Neuron (in vitro differentiated cells): ENCODE measurements at regions not wholly inside any gene's neighbourhood (a gene's known extent, or its start where the extent isn't known, plus 50 kb on each side); places are given as distances from the start of the nearest gene placed in this dataset.

ENCODE experiments used
- H2AFZ ChIP-seq: one replicate; pipeline ENCODE4 v1.6.1; 2013; ENCODE audit warnings: low read depth, mild to moderate bottlenecking, inconsistent platforms, low read length, moderate library complexity
- H3K27me3 ChIP-seq: one replicate; pipeline ENCODE4 v1.6.1; 2013; ENCODE audit warnings: low read length; ENCODE audit not compliant: insufficient read depth
- H3K36me3 ChIP-seq: one replicate; pipeline ENCODE4 v1.6.1; 2013; ENCODE audit warnings: low read length; ENCODE audit not compliant: insufficient read depth
- H3K4me1 ChIP-seq: one replicate; pipeline ENCODE4 v1.6.1; 2013; ENCODE audit warnings: low read length; ENCODE audit not compliant: insufficient read depth
- H3K4me3 ChIP-seq: 2 replicates; pipeline ENCODE4 v1.5.1; 2013; ENCODE audit warnings: mild to moderate bottlenecking, low read length, moderate library complexity
- H3K9me3 ChIP-seq: one replicate; pipeline ENCODE4 v1.6.1; 2013; ENCODE audit warnings: low read length

DNA sequence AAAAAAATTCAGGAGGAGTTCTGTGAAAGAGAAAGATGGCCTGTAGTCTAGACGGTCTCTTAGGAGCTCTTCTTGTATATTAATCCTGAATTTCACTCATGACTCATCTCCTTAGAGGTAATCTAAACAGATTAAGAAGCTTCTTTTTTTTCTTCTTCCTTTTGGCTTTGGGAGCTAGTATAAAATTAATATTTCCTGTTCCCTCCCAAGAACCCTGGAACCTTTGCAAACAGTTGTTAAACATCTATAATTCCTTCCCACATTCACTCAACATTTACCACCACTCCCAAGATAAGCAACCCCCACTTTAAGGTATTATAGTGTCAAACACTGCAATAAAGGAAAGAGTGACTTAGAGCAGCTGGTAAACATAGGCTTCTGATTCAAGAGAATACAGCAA, 146.4 kb upstream of the EDNRA start:
- no peak overlapping the region for H2AFZ ChIP-seq
- H3K9me3 ChIP-seq = no peaks in the 10 kb centered on the region
- H3K27me3 ChIP-seq = no peaks in the 10 kb centered on the region
- H3K4me1 ChIP-seq = no peaks in the 10 kb centered on the region
- no peaks in the 10 kb centered on the region for H3K36me3 ChIP-seq
- H3K4me3 ChIP-seq = no peak overlapping the region

DNA sequence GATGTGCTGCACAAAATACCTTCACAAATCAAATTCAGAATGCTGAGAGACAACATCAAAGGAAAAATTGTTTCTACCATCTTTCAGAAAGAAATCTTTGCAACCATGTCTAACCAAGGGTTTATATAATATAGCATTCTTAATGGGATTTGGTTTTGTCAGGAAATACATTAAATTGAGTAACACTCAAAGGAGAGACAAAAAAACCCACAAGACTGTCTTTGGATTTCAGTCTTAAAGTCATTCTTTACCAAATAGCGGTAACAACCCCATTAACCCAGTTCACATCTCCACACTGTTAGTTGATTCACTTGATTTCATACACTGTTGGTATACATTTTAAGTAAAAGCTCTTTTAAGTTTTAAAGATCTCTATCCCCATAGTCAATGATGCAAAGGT, 145.7 kb upstream of the EDNRA start:
- no peaks in the 10 kb centered on the region for H3K9me3 ChIP-seq
- H3K27me3 ChIP-seq = no peaks in the 10 kb centered on the region
- no peaks in the 10 kb centered on the region for H3K36me3 ChIP-seq
- no peak overlapping the region for H2AFZ ChIP-seq
- H3K4me3 ChIP-seq = no peak overlapping the region
- H3K4me1 ChIP-seq = no peaks in the 10 kb centered on the region

DNA sequence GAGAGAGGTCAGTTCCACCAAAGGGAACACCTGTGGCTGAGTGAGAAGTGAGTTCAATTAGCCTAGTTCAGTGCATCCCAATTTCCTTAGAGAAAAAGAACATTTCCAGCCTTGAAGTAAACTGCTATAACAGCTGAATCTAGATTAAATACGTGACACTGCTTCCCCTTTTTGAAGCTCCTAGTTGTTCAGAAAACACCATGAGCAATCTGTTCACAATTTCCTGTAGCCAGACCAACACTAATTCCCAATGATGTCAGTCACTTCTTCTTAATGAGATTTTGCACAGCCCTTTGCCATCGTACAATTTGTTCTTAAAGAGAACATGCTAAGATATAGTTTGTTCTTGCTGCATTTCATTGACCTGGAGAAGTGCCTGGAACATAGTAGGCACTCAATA, 144.6 kb upstream of the EDNRA start:
- H3K4me1 ChIP-seq = no peaks in the 10 kb centered on the region
- no peaks in the 10 kb centered on the region for H3K36me3 ChIP-seq
- no peaks in the 10 kb centered on the region for H3K27me3 ChIP-seq
- no peaks in the 10 kb centered on the region for H3K9me3 ChIP-seq
- H2AFZ ChIP-seq = no peak overlapping the region
- no peak overlapping the region for H3K4me3 ChIP-seq

DNA sequence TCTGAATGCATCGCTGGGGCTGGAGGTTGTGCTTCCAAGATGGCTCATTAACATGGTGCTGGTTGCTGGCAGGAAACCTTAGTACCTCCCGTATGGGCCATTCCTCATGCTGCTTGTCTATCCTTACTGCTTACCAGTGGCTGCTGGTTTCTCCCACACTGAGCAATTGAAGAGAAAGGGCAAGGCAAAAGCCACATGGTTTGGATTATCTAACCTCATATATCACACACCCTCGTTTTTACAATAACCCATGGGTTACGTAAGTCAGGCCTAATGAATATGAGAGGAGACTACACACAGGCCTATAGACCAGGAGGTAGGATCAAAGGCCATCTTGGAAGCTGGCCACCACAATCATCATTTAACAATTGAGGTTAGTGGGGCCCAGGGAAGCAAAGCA, 141.8 kb upstream of the EDNRA start:
- Histone ChIP-seq H3K4me1 (no peaks in the 10 kb centered on the region), H3K4me3 (no peak overlapping the region), H3K27me3 (no peaks in the 10 kb centered on the region), H3K9me3 (no peaks in the 10 kb centered on the region), H2AFZ (no peak overlapping the region), H3K36me3 (no peaks in the 10 kb centered on the region)

DNA sequence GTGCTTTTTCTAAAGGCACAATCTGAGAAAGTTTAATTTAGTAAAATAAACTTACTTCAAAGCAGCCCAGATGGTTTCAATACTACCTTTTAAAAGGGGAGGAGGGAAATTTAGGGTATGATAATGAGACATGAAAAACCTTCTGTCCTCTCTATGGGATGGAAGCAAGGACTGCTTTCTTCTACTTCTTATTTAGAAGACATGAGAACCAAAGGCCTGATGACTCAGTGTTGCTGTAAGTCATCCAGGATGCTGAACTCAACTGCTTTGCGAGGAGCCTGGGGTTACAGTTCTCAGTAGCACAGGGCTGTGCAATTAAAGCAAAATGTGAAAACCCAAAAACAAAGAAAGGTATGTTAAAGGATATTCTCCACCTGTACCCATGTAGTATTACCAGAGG, 140.8 kb upstream of the EDNRA start:
- Histone ChIP-seq H3K9me3 (no peaks in the 10 kb centered on the region), H3K4me3 (no peak overlapping the region), H3K27me3 (no peaks in the 10 kb centered on the region), H2AFZ (no peak overlapping the region), H3K36me3 (no peaks in the 10 kb centered on the region), H3K4me1 (no peaks in the 10 kb centered on the region)

DNA sequence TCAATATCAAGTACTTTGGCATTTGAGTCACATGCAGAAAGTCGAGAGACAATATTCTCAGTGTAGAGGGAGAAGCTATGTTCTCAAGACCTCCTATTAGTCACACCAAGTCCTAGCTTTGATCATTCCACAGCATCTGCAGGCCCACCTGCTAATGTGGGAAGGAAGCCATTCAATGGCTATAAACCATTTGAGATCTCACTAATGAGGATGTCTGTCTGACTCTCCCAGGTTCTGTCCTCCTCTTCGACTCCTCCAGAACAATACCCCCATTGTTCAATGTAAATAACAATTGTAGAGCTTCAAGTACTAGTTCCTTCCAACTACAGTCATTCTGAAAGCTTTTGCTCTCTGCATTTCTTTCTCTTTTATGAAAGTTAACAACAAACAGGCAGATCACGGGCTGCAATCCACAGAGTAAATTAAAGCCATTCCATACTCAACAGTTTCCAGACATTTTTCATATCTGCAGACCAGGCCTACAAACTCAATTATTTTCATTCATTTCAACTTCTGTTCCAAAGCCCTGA, 140.2 kb upstream of the EDNRA start:
- no peaks in the 10 kb centered on the region for H3K9me3 ChIP-seq
- no peak overlapping the region for H2AFZ ChIP-seq
- no peaks in the 10 kb centered on the region for H3K36me3 ChIP-seq
- H3K27me3 ChIP-seq = no peaks in the 10 kb centered on the region
- H3K4me1 ChIP-seq = no peaks in the 10 kb centered on the region
- H3K4me3 ChIP-seq = no peak overlapping the region

DNA sequence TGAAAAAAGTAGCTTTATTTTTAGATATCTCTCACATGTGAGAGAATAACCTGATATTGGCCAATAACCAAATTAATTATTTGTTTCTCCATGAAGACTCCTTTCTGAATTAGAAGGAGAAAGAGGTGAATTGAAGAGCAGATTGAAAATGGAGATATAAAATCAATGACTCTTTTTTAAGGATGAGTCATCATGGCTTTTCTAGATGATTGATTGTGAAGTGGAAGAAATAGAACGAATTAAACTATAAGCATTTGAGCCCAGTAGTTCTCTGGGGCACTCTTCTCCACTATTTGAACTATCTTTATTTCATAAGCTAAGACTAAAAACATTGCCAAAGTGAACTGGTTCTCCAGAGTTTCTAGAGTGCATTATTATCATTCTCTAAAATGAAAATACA, 137.2 kb upstream of the EDNRA start:
- H2AFZ ChIP-seq = no peak overlapping the region
- no peaks in the 10 kb centered on the region for H3K9me3 ChIP-seq
- no peaks in the 10 kb centered on the region for H3K4me1 ChIP-seq
- H3K36me3 ChIP-seq = no peaks in the 10 kb centered on the region
- no peaks in the 10 kb centered on the region for H3K27me3 ChIP-seq
- H3K4me3 ChIP-seq = no peak overlapping the region

DNA sequence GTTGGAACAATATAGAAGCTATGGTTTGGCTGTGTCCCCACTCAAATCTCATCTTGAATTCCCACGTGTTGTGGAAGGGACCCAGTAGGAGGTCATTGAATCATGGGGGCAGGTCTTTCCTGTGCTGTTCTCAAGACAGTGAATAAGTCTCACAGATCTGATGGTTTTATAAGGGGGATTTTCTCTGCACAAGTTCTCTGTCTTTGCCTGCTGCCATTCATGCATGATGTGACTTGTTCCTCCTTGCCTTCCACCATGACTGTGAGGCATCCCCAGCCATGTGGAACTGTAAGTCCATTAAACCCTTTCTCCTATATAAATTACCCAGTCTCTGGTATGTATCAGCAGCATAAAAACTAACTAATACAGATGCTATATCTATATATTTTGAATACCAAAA, 135.2 kb upstream of the EDNRA start:
- no peaks in the 10 kb centered on the region for H3K9me3 ChIP-seq
- no peaks in the 10 kb centered on the region for H3K27me3 ChIP-seq
- H3K4me1 ChIP-seq = no peaks in the 10 kb centered on the region

DNA sequence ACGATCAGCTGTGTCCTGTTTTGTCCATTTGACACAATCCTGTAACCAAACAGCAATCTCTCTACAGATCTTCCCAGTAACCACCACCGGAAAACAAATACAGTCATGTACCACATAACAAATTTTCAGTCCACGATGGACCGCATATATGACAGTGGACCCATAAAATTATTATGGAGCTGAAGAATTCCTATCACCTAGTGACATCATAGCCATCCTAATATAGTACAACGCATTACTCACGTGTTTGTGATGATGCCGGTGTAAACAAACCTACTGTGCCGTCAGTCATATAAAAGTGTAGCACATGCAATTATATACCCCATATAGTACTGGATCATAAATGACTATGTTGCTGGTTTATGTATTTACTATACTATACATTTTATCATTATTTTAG, 133.7 kb upstream of the EDNRA start:
- H3K36me3 ChIP-seq = no peaks in the 10 kb centered on the region
- no peaks in the 10 kb centered on the region for H3K9me3 ChIP-seq
- no peaks in the 10 kb centered on the region for H3K4me1 ChIP-seq
- no peak overlapping the region for H2AFZ ChIP-seq
- H3K4me3 ChIP-seq = no peak overlapping the region
- H3K27me3 ChIP-seq = no peaks in the 10 kb centered on the region

More for the DNA sequence above, 135.2 kb upstream of the EDNRA start:
- Histone ChIP-seq H3K36me3 (no peaks in the 10 kb centered on the region), H3K4me3 (no peak overlapping the region), H2AFZ (no peak overlapping the region)

DNA sequence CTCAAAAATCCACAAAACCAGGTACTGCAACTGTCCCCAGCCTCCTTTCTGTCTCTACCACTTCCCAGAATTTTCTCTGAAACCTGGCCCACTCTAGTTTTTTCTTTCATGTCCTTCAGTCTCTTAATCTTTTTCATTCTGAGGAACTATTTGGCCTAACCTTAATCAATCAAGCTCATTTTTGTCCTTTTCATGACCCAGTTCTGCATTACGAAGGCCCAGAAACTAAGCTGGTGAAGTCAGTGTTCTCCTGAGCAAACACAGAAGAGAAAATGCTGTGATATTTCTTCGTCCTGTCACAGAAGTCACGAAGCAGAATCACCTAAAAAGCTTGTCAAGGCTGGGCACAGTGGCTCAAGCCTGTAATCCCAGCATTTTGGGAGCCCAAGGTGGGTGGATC, 131.7 kb upstream of the EDNRA start:
- no peaks in the 10 kb centered on the region for H3K36me3 ChIP-seq
- no peaks in the 10 kb centered on the region for H3K9me3 ChIP-seq
- H3K27me3 ChIP-seq = no peaks in the 10 kb centered on the region
- no peaks in the 10 kb centered on the region for H3K4me1 ChIP-seq
- H2AFZ ChIP-seq = no peak overlapping the region
- H3K4me3 ChIP-seq = no peak overlapping the region

DNA sequence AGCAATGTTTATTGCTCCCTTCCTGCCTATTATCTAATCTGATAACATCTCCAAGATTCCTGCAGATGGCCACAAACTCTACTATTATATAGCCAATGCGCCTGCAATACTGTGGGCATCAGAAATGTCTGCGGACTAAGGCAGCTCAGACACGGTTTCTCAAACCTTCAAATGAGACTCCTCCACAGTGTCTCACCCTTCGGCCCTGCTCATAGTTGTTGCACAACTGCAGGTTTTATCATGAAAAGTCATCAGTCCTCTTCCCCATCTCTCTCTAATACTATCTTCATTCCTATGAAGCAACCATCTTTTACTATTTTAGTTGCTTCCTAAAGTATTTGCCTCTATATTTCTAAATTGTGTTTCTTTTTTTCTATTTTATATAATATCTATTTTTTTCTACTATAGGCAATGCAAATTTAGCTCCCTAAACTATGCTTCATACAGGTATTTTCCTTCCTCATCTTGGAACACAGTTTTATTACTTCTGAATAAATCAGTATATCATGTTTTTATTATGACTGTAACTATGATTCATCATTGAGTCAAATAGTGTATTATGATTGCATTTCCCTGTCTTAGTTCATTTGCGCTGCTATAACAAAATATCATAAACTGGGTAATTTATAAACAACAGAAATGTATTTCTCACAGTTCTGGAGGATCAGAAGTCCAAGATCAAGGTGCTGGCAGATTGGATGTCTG, 129.7 kb upstream of the EDNRA start:
- no peak overlapping the region for H3K4me3 ChIP-seq
- no peaks in the 10 kb centered on the region for H3K36me3 ChIP-seq
- H2AFZ ChIP-seq = no peak overlapping the region
- no peaks in the 10 kb centered on the region for H3K9me3 ChIP-seq
- no peaks in the 10 kb centered on the region for H3K27me3 ChIP-seq
- H3K4me1 ChIP-seq = no peaks in the 10 kb centered on the region

DNA sequence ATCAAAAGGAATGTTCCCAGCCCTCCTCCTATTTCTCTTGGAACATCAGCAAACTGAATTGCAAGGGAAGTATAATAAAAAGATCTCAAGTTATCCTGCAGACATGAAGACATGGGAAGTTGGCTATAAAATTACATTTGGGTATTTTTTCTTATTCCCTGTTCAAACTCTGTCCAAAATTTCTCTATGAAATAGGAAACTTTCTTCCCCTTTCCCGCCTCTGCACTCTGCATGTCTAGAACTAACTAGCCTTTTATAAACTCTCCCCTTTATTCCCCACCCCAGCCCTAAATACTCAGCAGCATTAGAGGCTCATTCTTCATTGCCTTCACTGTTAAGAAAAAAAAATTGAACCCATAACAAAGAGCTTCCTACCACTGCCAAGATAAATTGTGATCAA, 126.7 kb upstream of the EDNRA start:
- H3K27me3 ChIP-seq = no peaks in the 10 kb centered on the region
- H3K4me1 ChIP-seq = no peaks in the 10 kb centered on the region
- no peak overlapping the region for H3K4me3 ChIP-seq
- no peaks in the 10 kb centered on the region for H3K36me3 ChIP-seq
- H2AFZ ChIP-seq = no peak overlapping the region
- H3K9me3 ChIP-seq = no peaks in the 10 kb centered on the region

DNA sequence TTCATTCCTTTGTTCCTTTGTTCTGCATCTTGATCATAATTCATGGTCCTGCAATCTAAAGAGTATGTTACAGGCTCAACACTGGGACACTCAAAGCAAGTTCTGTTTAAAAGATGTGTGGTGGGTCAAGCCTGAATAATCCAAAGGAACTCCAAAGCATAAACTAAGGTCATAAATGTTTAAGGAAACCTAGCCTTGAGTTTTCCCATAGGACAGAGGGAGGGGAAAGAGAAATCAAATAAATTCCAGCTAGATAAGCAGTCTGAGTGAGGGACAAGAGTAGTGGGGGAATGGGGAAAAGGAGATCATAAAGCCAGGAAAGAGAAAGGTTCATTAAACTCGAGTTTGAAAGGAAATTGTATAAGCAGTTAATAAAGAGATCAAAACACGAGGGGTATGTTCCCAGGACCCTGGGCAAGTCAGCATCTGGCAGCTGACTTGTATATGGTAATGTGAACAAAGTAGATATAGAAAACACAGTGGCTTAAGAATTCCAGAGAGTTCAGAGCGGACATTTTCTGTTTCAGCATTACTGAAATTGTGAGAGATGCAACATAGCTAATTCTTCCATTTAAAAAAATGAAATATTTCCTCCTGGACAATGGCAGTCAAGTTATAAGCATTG, 125.8 kb upstream of the EDNRA start:
- no peaks in the 10 kb centered on the region for H3K27me3 ChIP-seq
- no peak overlapping the region for H2AFZ ChIP-seq
- H3K4me1 ChIP-seq = no peaks in the 10 kb centered on the region
- no peaks in the 10 kb centered on the region for H3K36me3 ChIP-seq
- H3K4me3 ChIP-seq = no peak overlapping the region
- H3K9me3 ChIP-seq = no peaks in the 10 kb centered on the region

DNA sequence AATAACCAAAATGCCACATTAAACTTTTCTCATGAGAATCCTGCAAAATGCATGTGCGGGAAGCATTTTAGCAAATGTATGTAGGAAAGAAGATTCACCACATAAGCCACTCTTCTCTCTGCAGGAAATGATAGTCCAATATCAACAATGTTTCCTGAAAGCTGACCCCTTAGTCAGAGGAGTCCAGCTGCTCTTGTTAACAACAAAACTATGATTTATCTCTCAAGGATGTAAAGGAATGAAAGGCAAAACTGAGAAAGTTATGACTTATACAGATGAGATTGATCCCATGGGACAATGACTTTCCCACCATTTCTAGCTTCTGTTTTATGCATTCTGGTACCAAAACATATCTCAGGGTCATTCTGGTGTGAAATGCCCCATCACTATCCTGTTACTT, 125.0 kb upstream of the EDNRA start:
- H3K4me1 ChIP-seq = no peaks in the 10 kb centered on the region
- H3K27me3 ChIP-seq = no peaks in the 10 kb centered on the region
- no peak overlapping the region for H2AFZ ChIP-seq
- no peaks in the 10 kb centered on the region for H3K36me3 ChIP-seq
- H3K4me3 ChIP-seq = no peak overlapping the region
- no peaks in the 10 kb centered on the region for H3K9me3 ChIP-seq
